ENCODE measurements at regions not wholly inside any gene's neighbourhood (a gene's known extent, or its start where the extent isn't known, plus 50 kb on each side); places are given as distances from the start of the nearest gene placed in this dataset.

DNA sequence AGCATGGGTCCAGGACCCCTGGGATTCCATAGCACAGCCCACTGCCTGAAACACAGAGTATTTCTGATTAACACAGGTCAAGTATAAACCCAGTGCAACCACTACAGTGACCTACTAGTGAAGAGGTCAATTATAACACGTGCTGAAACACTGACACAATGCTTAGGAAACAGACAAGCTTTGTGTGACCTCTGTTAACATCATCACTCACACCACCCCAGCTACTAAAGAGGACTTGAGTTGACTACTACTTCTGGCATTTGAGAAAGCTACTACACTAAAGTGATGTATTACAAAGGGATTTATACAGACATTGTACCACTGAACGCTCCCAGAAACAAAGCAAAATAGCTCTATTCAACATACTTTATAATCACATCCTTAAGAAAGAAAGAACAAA is 1935.9 kb upstream of the PCDH20 start:
- Histone ChIP-seq H3K9me3 (ENCODE audit: control insufficient read depth in 4 of 4, low read length in 3 of 4) (no peaks in the 10 kb centered on the region), H3K36me3 (ENCODE audit: control insufficient read depth in 4 of 4, insufficient read depth in 3 of 4, low read depth in 1 of 4, low read length in 3 of 4) (no peaks in the 10 kb centered on the region), H3K4me3 (ENCODE audit: low read depth in 1 of 3, low read length in 3 of 3) (no peak overlapping the region), H3K4me1 (ENCODE audit: control insufficient read depth in 4 of 4, insufficient read depth in 4 of 4, low read length in 3 of 4) (no peaks in the 10 kb centered on the region), H3K9ac (ENCODE audit: low read depth in 1 of 2, low read length in 2 of 2) (no peak overlapping the region), H3K27ac (ENCODE audit: low read depth in 1 of 2, low read length in 2 of 2) (no peak overlapping the region), H3K27me3 (ENCODE audit: control insufficient read depth in 4 of 4, insufficient read depth in 4 of 4, low read length in 3 of 4) (no peaks in the 10 kb centered on the region)
- TF ChIP-seq, protein P1, sequence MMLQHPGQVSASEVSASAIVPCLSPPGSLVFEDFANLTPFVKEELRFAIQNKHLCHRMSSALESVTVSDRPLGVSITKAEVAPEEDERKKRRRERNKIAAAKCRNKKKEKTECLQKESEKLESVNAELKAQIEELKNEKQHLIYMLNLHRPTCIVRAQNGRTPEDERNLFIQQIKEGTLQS (IDR thresholded peaks at IDR 0.05), result no peak
- TF ChIP-seq GABPA (IDR thresholded peaks at IDR 0.05 in 1 of 2, conservative IDR thresholded peaks at IDR 0.05 in 1 of 2) (no peak), EGR1 (IDR thresholded peaks at IDR 0.05; ENCODE audit: low read depth in 2 of 2) (no peak), RXRA (IDR thresholded peaks at IDR 0.05) (no peak), FOXA2 (IDR thresholded peaks at IDR 0.05) (no peak), SP1 (IDR thresholded peaks at IDR 0.05) (no peak)
- 60% methylated on average over 2 of the region's 2 CpGs for WGBS
- DNase-seq (ENCODE audit: low spot score), result no peak

DNA sequence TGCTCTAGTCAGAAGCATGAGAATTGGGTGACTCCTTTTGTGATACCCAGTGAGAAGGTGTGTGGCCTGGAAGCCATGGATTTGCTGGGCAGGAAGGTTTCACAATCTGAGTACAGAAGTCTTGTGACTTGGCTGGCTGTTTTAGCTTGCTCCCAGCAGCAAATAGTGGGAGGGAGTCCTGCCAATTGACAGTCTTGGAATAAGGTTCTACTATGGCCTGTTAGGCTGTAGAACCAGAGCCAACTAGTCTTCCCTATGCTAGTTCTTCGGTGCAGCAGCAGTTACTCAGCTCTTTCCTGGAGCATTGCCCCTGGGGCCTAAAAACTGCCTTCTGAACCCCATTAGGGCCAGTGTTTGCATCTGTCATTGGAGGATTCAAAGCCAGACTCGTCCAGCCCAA is 1935.4 kb upstream of the PCDH20 start:
- Histone ChIP-seq H3K9me3 (ENCODE audit: control insufficient read depth in 4 of 4, low read length in 3 of 4) (no peaks in the 10 kb centered on the region), H3K36me3 (ENCODE audit: control insufficient read depth in 4 of 4, insufficient read depth in 3 of 4, low read depth in 1 of 4, low read length in 3 of 4) (no peaks in the 10 kb centered on the region), H3K27me3 (ENCODE audit: control insufficient read depth in 4 of 4, insufficient read depth in 4 of 4, low read length in 3 of 4) (no peaks in the 10 kb centered on the region), H3K4me3 (ENCODE audit: low read depth in 1 of 3, low read length in 3 of 3) (no peak overlapping the region), H3K9ac (ENCODE audit: low read depth in 1 of 2, low read length in 2 of 2) (no peak overlapping the region), H3K4me1 (ENCODE audit: control insufficient read depth in 4 of 4, insufficient read depth in 4 of 4, low read length in 3 of 4) (no peaks in the 10 kb centered on the region), H3K27ac (ENCODE audit: low read depth in 1 of 2, low read length in 2 of 2) (no peak overlapping the region)
- WGBS, result 58% methylated on average over 2 of the region's 2 CpGs
- TF ChIP-seq, protein P2, sequence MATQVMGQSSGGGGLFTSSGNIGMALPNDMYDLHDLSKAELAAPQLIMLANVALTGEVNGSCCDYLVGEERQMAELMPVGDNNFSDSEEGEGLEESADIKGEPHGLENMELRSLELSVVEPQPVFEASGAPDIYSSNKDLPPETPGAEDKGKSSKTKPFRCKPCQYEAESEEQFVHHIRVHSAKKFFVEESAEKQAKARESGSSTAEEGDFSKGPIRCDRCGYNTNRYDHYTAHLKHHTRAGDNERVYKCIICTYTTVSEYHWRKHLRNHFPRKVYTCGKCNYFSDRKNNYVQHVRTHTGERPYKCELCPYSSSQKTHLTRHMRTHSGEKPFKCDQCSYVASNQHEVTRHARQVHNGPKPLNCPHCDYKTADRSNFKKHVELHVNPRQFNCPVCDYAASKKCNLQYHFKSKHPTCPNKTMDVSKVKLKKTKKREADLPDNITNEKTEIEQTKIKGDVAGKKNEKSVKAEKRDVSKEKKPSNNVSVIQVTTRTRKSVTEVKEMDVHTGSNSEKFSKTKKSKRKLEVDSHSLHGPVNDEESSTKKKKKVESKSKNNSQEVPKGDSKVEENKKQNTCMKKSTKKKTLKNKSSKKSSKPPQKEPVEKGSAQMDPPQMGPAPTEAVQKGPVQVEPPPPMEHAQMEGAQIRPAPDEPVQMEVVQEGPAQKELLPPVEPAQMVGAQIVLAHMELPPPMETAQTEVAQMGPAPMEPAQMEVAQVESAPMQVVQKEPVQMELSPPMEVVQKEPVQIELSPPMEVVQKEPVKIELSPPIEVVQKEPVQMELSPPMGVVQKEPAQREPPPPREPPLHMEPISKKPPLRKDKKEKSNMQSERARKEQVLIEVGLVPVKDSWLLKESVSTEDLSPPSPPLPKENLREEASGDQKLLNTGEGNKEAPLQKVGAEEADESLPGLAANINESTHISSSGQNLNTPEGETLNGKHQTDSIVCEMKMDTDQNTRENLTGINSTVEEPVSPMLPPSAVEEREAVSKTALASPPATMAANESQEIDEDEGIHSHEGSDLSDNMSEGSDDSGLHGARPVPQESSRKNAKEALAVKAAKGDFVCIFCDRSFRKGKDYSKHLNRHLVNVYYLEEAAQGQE (IDR thresholded peaks at IDR 0.05), result no peak
- TF ChIP-seq, protein P1 (IDR thresholded peaks at IDR 0.05), result no peak
- TF ChIP-seq NR2F2 (IDR thresholded peaks at IDR 0.05) (no peak), SP1 (IDR thresholded peaks at IDR 0.05) (no peak), JUND (IDR thresholded peaks at IDR 0.05) (no peak), FOXA2 (IDR thresholded peaks at IDR 0.05) (no peak), RAD21 (IDR thresholded peaks at IDR 0.05) (no peak)
- TF ChIP-seq, protein P3, sequence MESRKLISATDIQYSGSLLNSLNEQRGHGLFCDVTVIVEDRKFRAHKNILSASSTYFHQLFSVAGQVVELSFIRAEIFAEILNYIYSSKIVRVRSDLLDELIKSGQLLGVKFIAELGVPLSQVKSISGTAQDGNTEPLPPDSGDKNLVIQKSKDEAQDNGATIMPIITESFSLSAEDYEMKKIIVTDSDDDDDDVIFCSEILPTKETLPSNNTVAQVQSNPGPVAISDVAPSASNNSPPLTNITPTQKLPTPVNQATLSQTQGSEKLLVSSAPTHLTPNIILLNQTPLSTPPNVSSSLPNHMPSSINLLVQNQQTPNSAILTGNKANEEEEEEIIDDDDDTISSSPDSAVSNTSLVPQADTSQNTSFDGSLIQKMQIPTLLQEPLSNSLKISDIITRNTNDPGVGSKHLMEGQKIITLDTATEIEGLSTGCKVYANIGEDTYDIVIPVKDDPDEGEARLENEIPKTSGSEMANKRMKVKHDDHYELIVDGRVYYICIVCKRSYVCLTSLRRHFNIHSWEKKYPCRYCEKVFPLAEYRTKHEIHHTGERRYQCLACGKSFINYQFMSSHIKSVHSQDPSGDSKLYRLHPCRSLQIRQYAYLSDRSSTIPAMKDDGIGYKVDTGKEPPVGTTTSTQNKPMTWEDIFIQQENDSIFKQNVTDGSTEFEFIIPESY (IDR thresholded peaks at IDR 0.05), result no peak
- TF ChIP-seq, protein P4, sequence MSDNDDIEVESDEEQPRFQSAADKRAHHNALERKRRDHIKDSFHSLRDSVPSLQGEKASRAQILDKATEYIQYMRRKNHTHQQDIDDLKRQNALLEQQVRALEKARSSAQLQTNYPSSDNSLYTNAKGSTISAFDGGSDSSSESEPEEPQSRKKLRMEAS (IDR thresholded peaks at IDR 0.05), result no peak
- TF ChIP-seq, protein P5, sequence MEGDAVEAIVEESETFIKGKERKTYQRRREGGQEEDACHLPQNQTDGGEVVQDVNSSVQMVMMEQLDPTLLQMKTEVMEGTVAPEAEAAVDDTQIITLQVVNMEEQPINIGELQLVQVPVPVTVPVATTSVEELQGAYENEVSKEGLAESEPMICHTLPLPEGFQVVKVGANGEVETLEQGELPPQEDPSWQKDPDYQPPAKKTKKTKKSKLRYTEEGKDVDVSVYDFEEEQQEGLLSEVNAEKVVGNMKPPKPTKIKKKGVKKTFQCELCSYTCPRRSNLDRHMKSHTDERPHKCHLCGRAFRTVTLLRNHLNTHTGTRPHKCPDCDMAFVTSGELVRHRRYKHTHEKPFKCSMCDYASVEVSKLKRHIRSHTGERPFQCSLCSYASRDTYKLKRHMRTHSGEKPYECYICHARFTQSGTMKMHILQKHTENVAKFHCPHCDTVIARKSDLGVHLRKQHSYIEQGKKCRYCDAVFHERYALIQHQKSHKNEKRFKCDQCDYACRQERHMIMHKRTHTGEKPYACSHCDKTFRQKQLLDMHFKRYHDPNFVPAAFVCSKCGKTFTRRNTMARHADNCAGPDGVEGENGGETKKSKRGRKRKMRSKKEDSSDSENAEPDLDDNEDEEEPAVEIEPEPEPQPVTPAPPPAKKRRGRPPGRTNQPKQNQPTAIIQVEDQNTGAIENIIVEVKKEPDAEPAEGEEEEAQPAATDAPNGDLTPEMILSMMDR (IDR thresholded peaks at IDR 0.05; ENCODE audit: low read depth, low read length, missing input control), result no peak
- DNase-seq (ENCODE audit: low spot score), result no peak

Data from liver (tissue), 8 donors.